Nephron progenitor cell (in vitro differentiated cells): ENCODE measurements at regions not wholly inside any gene's neighbourhood (a gene's known extent, or its start where the extent isn't known, plus 50 kb on each side); places are given as distances from the start of the nearest gene placed in this dataset.
"Not testable (repeated sequence)": the region's sequence is repeated elsewhere in the genome, so short reads cannot be mapped to it uniquely, and the experiment has no call there.

ENCODE experiments used
- DNase-seq: peaks from one replicate; pipeline ENCODE4 v3.0.0; 2021
- H3K27ac Mint-ChIP-seq: 2 replicates; pipeline ENCODE4 v1.8.0; 2021; ENCODE audit warnings: mild to moderate bottlenecking, moderate library complexity, mixed read lengths
- H3K27me3 Mint-ChIP-seq: 2 replicates; pipeline ENCODE4 v1.8.0; 2021; ENCODE audit warnings: mild to moderate bottlenecking, low read depth, mixed read lengths; ENCODE audit not compliant: poor library complexity
- H3K36me3 Mint-ChIP-seq: 2 replicates; pipeline ENCODE4 v1.8.0; 2021; ENCODE audit warnings: low read depth, mixed read lengths
- H3K4me1 Mint-ChIP-seq: 2 replicates; pipeline ENCODE4 v1.8.0; 2021; ENCODE audit warnings: mixed read lengths
- H3K4me3 Mint-ChIP-seq: 2 replicates; pipeline ENCODE4 v1.8.0; 2021; ENCODE audit warnings: mild to moderate bottlenecking, moderate library complexity, mixed read lengths
- H3K9me3 Mint-ChIP-seq: 2 replicates; pipeline ENCODE4 v1.8.0; 2021; ENCODE audit warnings: mild to moderate bottlenecking, moderate library complexity, mixed read lengths
- CTCF ChIP-seq: fragments of 200-600 bp; sonication (generic); IDR thresholded peaks from 2 replicates; pipeline ENCODE4 v1.5.0; 2021; ENCODE audit warnings: antibody characterized with exemption

DNA sequence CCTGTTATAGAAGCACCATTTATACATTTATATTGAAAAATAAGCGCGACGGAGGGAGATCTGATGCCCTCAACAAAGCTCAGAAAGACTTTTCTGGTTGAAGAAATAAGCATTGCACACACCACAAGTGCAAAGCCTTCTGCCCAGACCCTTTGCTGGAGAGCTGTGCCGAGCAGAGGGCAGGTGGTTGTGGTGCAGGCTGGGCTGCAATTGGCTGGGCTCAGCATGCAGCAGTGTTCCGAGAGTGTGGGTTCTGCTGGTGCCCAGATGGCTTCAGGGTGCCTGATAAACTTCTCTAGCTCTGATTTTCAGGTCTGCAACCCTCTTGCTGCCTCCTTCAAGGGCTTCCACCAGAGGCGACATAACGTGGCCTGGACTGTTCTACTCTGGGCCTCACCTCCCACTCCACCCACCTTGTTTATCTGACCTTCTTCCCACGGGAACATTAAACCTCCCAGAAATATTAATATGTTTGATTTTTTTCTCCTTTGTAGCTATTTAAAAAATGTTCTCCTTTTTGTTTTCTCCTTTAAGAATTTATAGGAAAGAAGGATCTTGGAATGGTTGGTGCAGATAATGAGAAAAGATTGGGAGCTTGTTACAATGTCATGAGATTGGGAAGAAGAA is 113.6 kb upstream of the ITGA6 start:
- no peaks in the 10 kb centered on the region for H3K36me3 Mint-ChIP-seq
- no peak overlapping the region for H3K27ac Mint-ChIP-seq
- no peak for DNase-seq
- no peaks in the 10 kb centered on the region for H3K4me1 Mint-ChIP-seq
- TF ChIP-seq CTCF: no peak
- peaks cover 8% of the 10 kb centered on the region for H3K9me3 Mint-ChIP-seq
- H3K27me3 Mint-ChIP-seq: peaks cover 2% of the 10 kb centered on the region
- H3K4me3 Mint-ChIP-seq: no peak overlapping the region

GRCh38 chr2:172315070-172315469 is 112.3 kb upstream of the ITGA6 start:
- H3K4me1 Mint-ChIP-seq, H3K27me3 Mint-ChIP-seq, H3K27ac Mint-ChIP-seq, H3K9me3 Mint-ChIP-seq, DNase-seq, H3K4me3 Mint-ChIP-seq, H3K36me3 Mint-ChIP-seq: not testable (repeated sequence)

DNA sequence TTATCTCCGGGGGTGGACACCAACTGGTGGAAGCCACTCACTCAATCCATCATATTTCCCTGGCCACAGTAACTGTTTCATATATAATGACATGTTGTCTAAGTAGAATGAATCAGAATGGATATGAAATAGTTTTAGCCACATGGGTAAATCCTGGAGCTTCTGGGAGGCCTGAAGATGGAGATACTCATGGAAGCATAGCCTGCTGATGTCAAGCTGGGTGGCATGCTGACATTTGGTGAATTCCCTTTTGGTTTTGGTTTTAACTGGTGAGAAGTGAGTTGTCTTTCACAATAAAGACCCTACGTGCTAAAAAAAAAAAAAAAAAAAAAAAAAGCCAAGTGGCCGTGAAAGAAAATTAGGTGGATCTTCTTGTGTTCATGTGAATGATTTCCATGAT is 105.3 kb upstream of the ITGA6 start:
- Mint-ChIP-seq H3K4me3 (no peak overlapping the region), H3K27me3 (peaks cover 5% of the 10 kb centered on the region), H3K27ac (no peak overlapping the region), H3K4me1 (peaks cover 9% of the 10 kb centered on the region), H3K36me3 (peaks cover 5% of the 10 kb centered on the region), H3K9me3 (peaks cover 10% of the 10 kb centered on the region)
- no peak for TF ChIP-seq CTCF
- no peak for DNase-seq

- no peak for DNase-seq
- Mint-ChIP-seq H3K27me3 (peaks cover 5% of the 10 kb centered on the region), H3K4me3 (no peak overlapping the region), H3K9me3 (peaks cover 10% of the 10 kb centered on the region), H3K4me1 (peaks cover 9% of the 10 kb centered on the region), H3K36me3 (peaks cover 5% of the 10 kb centered on the region), H3K27ac (peak overlapping the region; percentile 62)
- no peak for TF ChIP-seq CTCF
These were observed 104.1 kb upstream of the ITGA6 start for GRCh38 chr2:172323256-172323655.

- H3K4me3 Mint-ChIP-seq: no peak overlapping the region
- peaks cover 5% of the 10 kb centered on the region for H3K27me3 Mint-ChIP-seq
- no peak for DNase-seq
- no peak overlapping the region for H3K27ac Mint-ChIP-seq
- H3K9me3 Mint-ChIP-seq: peaks cover 10% of the 10 kb centered on the region
- no peak for TF ChIP-seq CTCF
- peaks cover 5% of the 10 kb centered on the region for H3K36me3 Mint-ChIP-seq
- peaks cover 9% of the 10 kb centered on the region for H3K4me1 Mint-ChIP-seq
These were observed 103.4 kb upstream of the ITGA6 start for GRCh38 chr2:172323861-172324597.

DNA sequence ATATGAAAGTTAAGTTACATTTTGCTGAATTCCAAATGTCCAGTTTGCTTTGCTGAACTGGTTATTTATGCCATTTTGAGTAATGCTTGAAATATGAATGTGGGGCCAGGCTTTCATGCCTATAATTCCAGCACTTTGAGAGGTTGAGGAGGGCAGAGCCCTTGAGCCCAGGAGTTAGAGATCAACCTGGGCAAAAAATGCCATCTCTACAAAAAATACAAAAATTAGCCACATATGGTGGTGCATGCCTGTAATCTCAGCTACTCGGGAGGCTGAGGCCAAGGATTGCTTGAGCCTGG is 101.2 kb upstream of the ITGA6 start:
- H3K27ac Mint-ChIP-seq: no peak overlapping the region
- DNase-seq: no peak
- H3K4me3 Mint-ChIP-seq: no peak overlapping the region
- peaks cover 10% of the 10 kb centered on the region for H3K9me3 Mint-ChIP-seq
- no peak for TF ChIP-seq CTCF
- peaks cover 5% of the 10 kb centered on the region for H3K36me3 Mint-ChIP-seq
- H3K27me3 Mint-ChIP-seq: peaks cover 5% of the 10 kb centered on the region
- peaks cover 9% of the 10 kb centered on the region for H3K4me1 Mint-ChIP-seq
